CD4-positive, alpha-beta T cell treated with Interleukin-10 for 1 hour (primary cell): ENCODE measurements at regions not wholly inside any gene's neighbourhood (a gene's known extent, or its start where the extent isn't known, plus 50 kb on each side); places are given as distances from the start of the nearest gene placed in this dataset.
"Not testable (repeated sequence)": the region's sequence is repeated elsewhere in the genome, so short reads cannot be mapped to it uniquely, and the experiment has no call there.

ENCODE experiments used
- DNase-seq: peaks from one replicate; pipeline ENCODE4 v3.0.0-alpha.2; 2020

GRCh38 chr10:119996944-119997343 lies 104.4 kb downstream of the SEC23IP start:
- no peak for DNase-seq

GRCh38 chr10:119997429-119997828 lies 104.9 kb downstream of the SEC23IP start:
- DNase-seq, result no peak

- no peak for DNase-seq
Observed at GRCh38 chr10:120002785-120003184, 110.3 kb downstream of the SEC23IP start.

- no peak for DNase-seq
Observed at GRCh38 chr10:120005207-120006201, 113.0 kb downstream of the SEC23IP start.

GRCh38 chr10:120007261-120007660 lies 114.7 kb downstream of the SEC23IP start:
- DNase-seq, result no peak

- no peak for DNase-seq
Observed at GRCh38 chr10:120011359-120012130, 119.0 kb downstream of the SEC23IP start.

- no peak for DNase-seq
Observed at GRCh38 chr10:120012131-120012400, 119.5 kb downstream of the SEC23IP start.

- DNase-seq, result no peak
Observed at GRCh38 chr10:120012566-120012965, 120.0 kb downstream of the SEC23IP start.

GRCh38 chr10:120014031-120014430 lies 121.5 kb downstream of the SEC23IP start:
- no peak for DNase-seq

- DNase-seq, result no peak
Observed at GRCh38 chr10:120015064-120015463, 122.5 kb downstream of the SEC23IP start.

- DNase-seq, result no peak
Observed at GRCh38 chr10:120016906-120017305, 124.4 kb downstream of the SEC23IP start.

- no peak for DNase-seq
Observed at GRCh38 chr10:120017733-120018417, 125.3 kb downstream of the SEC23IP start.

- DNase-seq, result no peak
Observed at GRCh38 chr10:120018695-120019094, 126.2 kb downstream of the SEC23IP start.

GRCh38 chr10:120019568-120019967 lies 127.0 kb downstream of the SEC23IP start:
- no peak for DNase-seq

- no peak for DNase-seq
Observed at GRCh38 chr10:120022357-120022756, 129.8 kb downstream of the SEC23IP start.

GRCh38 chr10:120034236-120034635 lies 141.7 kb downstream of the SEC23IP start:
- DNase-seq, result no peak

GRCh38 chr10:120039046-120039445 lies 146.5 kb downstream of the SEC23IP start:
- no peak for DNase-seq

GRCh38 chr10:120039826-120040225 lies 147.3 kb downstream of the SEC23IP start:
- no peak for DNase-seq

- no peak for DNase-seq
Observed at GRCh38 chr10:120041807-120042559, 149.5 kb downstream of the SEC23IP start.

- no peak for DNase-seq
Observed at GRCh38 chr10:120042705-120043104, 150.2 kb downstream of the SEC23IP start.

- DNase-seq, result not testable (repeated sequence)
Observed at GRCh38 chr10:120047373-120047772, 154.8 kb downstream of the SEC23IP start.

GRCh38 chr10:120047926-120048325 lies 155.4 kb downstream of the SEC23IP start:
- DNase-seq, result no peak

- DNase-seq, result no peak
Observed at GRCh38 chr10:120048391-120048790, 155.9 kb downstream of the SEC23IP start.
